ENCODE measurements at regions not wholly inside any gene's neighbourhood (a gene's known extent, or its start where the extent isn't known, plus 50 kb on each side); places are given as distances from the start of the nearest gene placed in this dataset.

GRCh38 chr2:19837235-19837766 lies 64.5 kb downstream of the TTC32 start:
- TF ChIP-seq EP300 (IDR thresholded peaks at IDR 0.05) (no peak), CTCF (IDR thresholded peaks at IDR 0.05) (no peak), POLR2A (IDR thresholded peaks at IDR 0.05) (no peak)
